ENCODE measurements at regions not wholly inside any gene's neighbourhood (a gene's known extent, or its start where the extent isn't known, plus 50 kb on each side); places are given as distances from the start of the nearest gene placed in this dataset.

DNA sequence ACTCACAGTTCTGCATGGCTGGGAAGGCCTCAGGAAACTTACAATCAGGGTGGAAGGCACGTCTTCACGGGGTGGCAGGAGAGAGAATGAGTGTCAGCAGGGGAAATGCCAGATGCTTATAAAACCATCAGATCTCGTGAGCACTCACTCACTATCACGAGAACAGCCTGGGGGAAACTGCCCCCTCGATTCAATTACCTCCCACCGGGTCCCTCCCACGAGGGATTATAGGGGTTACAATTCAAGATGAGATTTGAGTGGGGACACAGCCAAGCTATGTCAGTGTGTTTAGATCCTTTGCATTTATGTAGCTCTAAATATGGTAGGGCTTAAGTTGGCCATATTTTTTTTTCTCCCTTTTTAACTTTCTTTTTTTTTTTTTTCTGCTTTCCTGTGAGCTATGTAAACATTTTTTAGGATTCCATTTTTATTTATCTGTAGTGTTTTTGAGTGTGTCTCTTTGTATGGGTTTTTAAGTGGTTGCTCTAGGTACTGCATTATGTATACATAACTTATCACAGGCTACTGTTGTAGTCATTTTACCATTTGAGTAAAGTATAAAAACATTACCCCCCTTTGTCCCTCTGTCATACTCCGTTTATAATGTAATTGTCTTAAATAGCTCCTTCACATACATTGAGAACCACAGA, 79.0 kb downstream of the ADRA2C start:
- TF ChIP-seq CTCF (IDR thresholded peaks at IDR 0.05; ENCODE audit: low read length) (no peak), EZH2 (optimal IDR thresholded peaks at IDR 0.05; ENCODE audit: low read depth, low read length) (no peak)
